ENCODE measurements at regions not wholly inside any gene's neighbourhood (a gene's known extent, or its start where the extent isn't known, plus 50 kb on each side); places are given as distances from the start of the nearest gene placed in this dataset.

DNA sequence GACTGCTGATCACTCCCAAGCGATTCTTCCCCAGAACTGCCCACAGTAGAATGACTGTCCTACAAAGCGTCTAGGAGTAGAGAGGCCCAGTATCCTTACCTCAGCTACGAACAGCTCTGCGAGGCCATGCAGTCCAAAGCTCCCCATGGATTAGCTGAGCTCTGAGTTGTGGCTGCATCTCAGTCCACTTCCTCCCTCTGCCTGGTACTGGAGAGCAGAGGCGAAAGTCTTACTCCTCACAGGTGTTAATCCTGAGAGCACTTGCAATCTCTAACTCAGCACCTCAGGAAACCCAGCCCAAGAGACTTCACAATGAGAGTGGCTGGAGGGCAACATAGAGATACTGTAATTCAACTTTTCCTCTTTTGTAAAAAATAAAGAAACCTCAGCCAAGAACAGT lies 493.1 kb downstream of the BCAT1 start:
- Histone ChIP-seq H3K9me3 (ENCODE audit: control insufficient read depth, insufficient read depth, low read length) (no peaks in the 10 kb centered on the region), H3K36me3 (ENCODE audit: control insufficient read depth, insufficient read depth, low read length) (no peaks in the 10 kb centered on the region), H3K4me3 (ENCODE audit: low read length) (no peak overlapping the region), H3K27me3 (ENCODE audit: control insufficient read depth, insufficient read depth, low read length) (no peaks in the 10 kb centered on the region), H3K4me1 (ENCODE audit: control insufficient read depth, insufficient read depth, low read length) (no peaks in the 10 kb centered on the region), H3K27ac (ENCODE audit: low read length) (no peak overlapping the region)
- Mint-ChIP-seq H3K36me3 (no peaks in the 10 kb centered on the region), H3K4me1 (no peaks in the 10 kb centered on the region), H3K9me3 (no peaks in the 10 kb centered on the region), H3K4me3 (no peak overlapping the region), H3K27ac (no peak overlapping the region), H3K27me3 (ENCODE audit: low read depth in 2 of 2) (no peaks in the 10 kb centered on the region)
- intact Hi-C loops (cut with micrococcal nuclease) = no loop called here
- DNase-seq = no peak
- no peak for ATAC-seq
- 90% methylated on average over 5 of the region's 5 CpGs for WGBS (ENCODE audit: insufficient coverage)
- TF ChIP-seq, protein P1, sequence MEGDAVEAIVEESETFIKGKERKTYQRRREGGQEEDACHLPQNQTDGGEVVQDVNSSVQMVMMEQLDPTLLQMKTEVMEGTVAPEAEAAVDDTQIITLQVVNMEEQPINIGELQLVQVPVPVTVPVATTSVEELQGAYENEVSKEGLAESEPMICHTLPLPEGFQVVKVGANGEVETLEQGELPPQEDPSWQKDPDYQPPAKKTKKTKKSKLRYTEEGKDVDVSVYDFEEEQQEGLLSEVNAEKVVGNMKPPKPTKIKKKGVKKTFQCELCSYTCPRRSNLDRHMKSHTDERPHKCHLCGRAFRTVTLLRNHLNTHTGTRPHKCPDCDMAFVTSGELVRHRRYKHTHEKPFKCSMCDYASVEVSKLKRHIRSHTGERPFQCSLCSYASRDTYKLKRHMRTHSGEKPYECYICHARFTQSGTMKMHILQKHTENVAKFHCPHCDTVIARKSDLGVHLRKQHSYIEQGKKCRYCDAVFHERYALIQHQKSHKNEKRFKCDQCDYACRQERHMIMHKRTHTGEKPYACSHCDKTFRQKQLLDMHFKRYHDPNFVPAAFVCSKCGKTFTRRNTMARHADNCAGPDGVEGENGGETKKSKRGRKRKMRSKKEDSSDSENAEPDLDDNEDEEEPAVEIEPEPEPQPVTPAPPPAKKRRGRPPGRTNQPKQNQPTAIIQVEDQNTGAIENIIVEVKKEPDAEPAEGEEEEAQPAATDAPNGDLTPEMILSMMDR (IDR thresholded peaks at IDR 0.05) = no peak

DNA sequence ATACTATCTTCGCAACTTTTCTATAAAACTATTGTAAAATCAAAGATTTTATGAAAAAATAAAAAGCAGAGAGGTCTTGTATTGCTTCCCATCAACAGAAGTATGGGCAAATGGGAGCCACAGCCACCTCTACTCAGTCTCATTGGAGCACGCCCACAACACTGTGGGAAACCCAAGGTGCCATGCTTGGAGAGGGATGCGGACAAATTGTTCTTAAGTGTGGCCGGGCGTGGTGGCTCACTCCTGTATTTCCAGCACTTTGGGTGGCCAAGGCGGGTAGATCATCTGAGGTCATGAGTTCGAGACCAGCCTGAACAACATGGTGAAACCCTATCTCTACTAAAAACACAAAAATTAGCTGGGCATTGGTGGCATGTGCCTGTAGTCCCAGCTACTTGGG lies 498.2 kb upstream of the SOX5 start:
- Mint-ChIP-seq H3K4me3 (no peak overlapping the region), H3K27ac (no peak overlapping the region), H3K4me1 (no peaks in the 10 kb centered on the region), H3K9me3 (peaks cover 0 to 2% of the 10 kb centered on the region in 2 donors), H3K27me3 (ENCODE audit: low read depth in 2 of 2) (peaks cover 0 to 2% of the 10 kb centered on the region in 2 donors), H3K36me3 (no peaks in the 10 kb centered on the region)
- H3K27ac ChIP-seq (ENCODE audit: low read length) = no peak overlapping the region
- 91% methylated on average over 6 of the region's 7 CpGs for WGBS (ENCODE audit: insufficient coverage)
- H3K4me3 ChIP-seq (ENCODE audit: low read length) = no peak overlapping the region
- no peaks in the 10 kb centered on the region for H3K36me3 ChIP-seq (ENCODE audit: control insufficient read depth, insufficient read depth, low read length)
- ATAC-seq (no peak), DNase-seq (no peak)
- no peaks in the 10 kb centered on the region for H3K27me3 ChIP-seq (ENCODE audit: control insufficient read depth, insufficient read depth, low read length)
- H3K9me3 ChIP-seq (ENCODE audit: control insufficient read depth, insufficient read depth, low read length) = no peaks in the 10 kb centered on the region
- H3K4me1 ChIP-seq (ENCODE audit: control insufficient read depth, insufficient read depth, low read length) = no peaks in the 10 kb centered on the region
- TF ChIP-seq, protein P1 (IDR thresholded peaks at IDR 0.05) = no peak
- intact Hi-C loops (cut with micrococcal nuclease) = no loop called here

DNA sequence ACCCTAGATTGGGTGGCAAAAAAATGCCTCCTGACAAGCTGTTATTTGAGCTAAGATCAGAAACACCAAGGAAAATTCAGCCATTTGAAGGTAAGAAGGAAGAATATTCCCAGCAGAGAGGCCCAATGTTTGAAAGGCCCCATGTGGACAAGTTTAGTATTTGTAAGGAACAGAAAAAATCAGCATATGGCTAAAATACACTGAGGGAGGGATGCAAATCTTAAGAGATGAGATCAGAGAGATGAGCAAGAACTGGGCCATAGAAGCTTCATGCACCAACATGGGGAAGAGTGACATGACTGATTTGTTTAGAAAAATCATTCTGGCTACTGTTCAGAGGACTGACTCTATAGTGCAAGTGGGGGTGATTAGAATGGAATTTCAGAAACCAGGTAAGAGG lies 496.8 kb upstream of the SOX5 start:
- no peaks in the 10 kb centered on the region for H3K4me1 ChIP-seq (ENCODE audit: control insufficient read depth, insufficient read depth, low read length)
- no peak overlapping the region for H3K27ac ChIP-seq (ENCODE audit: low read length)
- ATAC-seq (no peak), DNase-seq (no peak)
- H3K27ac Mint-ChIP-seq = no peak overlapping the region
- H3K9me3 ChIP-seq (ENCODE audit: control insufficient read depth, insufficient read depth, low read length) = no peaks in the 10 kb centered on the region
- H3K4me3 Mint-ChIP-seq = no peak overlapping the region
- intact Hi-C loops (cut with micrococcal nuclease) = no loop called here
- no peak overlapping the region for H3K4me3 ChIP-seq (ENCODE audit: low read length)
- TF ChIP-seq, protein P1 (IDR thresholded peaks at IDR 0.05) = no peak
- H3K4me1 Mint-ChIP-seq = no peaks in the 10 kb centered on the region
- H3K27me3 ChIP-seq (ENCODE audit: control insufficient read depth, insufficient read depth, low read length) = no peaks in the 10 kb centered on the region
- H3K9me3 Mint-ChIP-seq = peaks cover 0 to 2% of the 10 kb centered on the region in 2 donors
- H3K27me3 Mint-ChIP-seq (ENCODE audit: low read depth in 2 of 2) = peaks cover 0 to 3% of the 10 kb centered on the region in 2 donors
- no peaks in the 10 kb centered on the region for H3K36me3 Mint-ChIP-seq
- H3K36me3 ChIP-seq (ENCODE audit: control insufficient read depth, insufficient read depth, low read length) = no peaks in the 10 kb centered on the region

DNA sequence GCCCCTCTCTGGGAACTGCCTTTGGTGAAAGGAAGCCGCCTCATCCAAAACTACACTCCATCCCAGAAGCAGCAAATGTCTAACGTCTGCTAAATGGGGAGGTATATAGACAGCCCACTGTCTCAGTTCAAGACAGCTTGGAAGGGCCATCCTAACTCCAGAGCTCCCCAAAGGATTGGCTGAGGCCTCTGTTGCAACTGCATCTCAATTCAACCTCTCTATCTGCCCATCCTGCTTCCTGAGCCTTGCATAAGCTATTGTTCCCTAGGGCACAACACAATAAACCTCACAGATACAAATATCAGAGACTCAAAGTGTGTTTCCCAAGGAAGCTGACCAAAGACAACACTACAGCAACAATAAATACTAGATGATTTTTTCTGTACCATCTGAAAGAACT lies 495.2 kb upstream of the SOX5 start:
- H3K9me3 ChIP-seq (ENCODE audit: control insufficient read depth, insufficient read depth, low read length) = no peaks in the 10 kb centered on the region
- no peak overlapping the region for H3K4me3 ChIP-seq (ENCODE audit: low read length)
- no peak overlapping the region for H3K4me3 Mint-ChIP-seq
- TF ChIP-seq, protein P1 (IDR thresholded peaks at IDR 0.05) = no peak
- intact Hi-C loops (cut with micrococcal nuclease) = no loop called here
- peaks cover 0 to 2% of the 10 kb centered on the region in 2 donors for H3K9me3 Mint-ChIP-seq
- no peaks in the 10 kb centered on the region for H3K4me1 Mint-ChIP-seq
- no peaks in the 10 kb centered on the region for H3K36me3 ChIP-seq (ENCODE audit: control insufficient read depth, insufficient read depth, low read length)
- DNase-seq (no peak), ATAC-seq (no peak)
- H3K4me1 ChIP-seq (ENCODE audit: control insufficient read depth, insufficient read depth, low read length) = no peaks in the 10 kb centered on the region
- 78% methylated on average over 1 of the region's 2 CpGs for WGBS (ENCODE audit: insufficient coverage)
- H3K27ac ChIP-seq (ENCODE audit: low read length) = no peak overlapping the region
- H3K27ac Mint-ChIP-seq = no peak overlapping the region
- H3K27me3 ChIP-seq (ENCODE audit: control insufficient read depth, insufficient read depth, low read length) = no peaks in the 10 kb centered on the region
- peaks cover 0 to 5% of the 10 kb centered on the region in 2 donors for H3K27me3 Mint-ChIP-seq (ENCODE audit: low read depth in 2 of 2)
- no peaks in the 10 kb centered on the region for H3K36me3 Mint-ChIP-seq
